Progenitor cell of endocrine pancreas (in vitro differentiated cells): ENCODE measurements at regions not wholly inside any gene's neighbourhood (a gene's known extent, or its start where the extent isn't known, plus 50 kb on each side); places are given as distances from the start of the nearest gene placed in this dataset.

Experiments
- DNase-seq: peaks from one replicate; pipeline ENCODE4 v3.0.0; 2021; ENCODE audit warnings: low spot score; ENCODE audit not compliant: unreplicated experiment
- H3K27ac Mint-ChIP-seq: 2 replicates; pipeline ENCODE4 v1.8.0; 2021; ENCODE audit warnings: mild to moderate bottlenecking, moderate library complexity, mixed read lengths
- H3K27me3 Mint-ChIP-seq: 2 replicates; pipeline ENCODE4 v1.8.0; 2021; ENCODE audit warnings: mixed read lengths
- H3K36me3 Mint-ChIP-seq: 2 replicates; pipeline ENCODE4 v1.8.0; 2022; ENCODE audit warnings: mixed read lengths; ENCODE audit not compliant: insufficient read depth
- H3K4me1 Mint-ChIP-seq: 2 replicates; pipeline ENCODE4 v1.8.0; 2021; ENCODE audit warnings: low read depth, mixed read lengths
- H3K4me3 Mint-ChIP-seq: 2 replicates; pipeline ENCODE4 v1.8.0; 2021; ENCODE audit warnings: low read depth, mild to moderate bottlenecking, moderate library complexity, mixed read lengths
- H3K9me3 Mint-ChIP-seq: 2 replicates; pipeline ENCODE4 v1.8.0; 2021; ENCODE audit warnings: low read depth, mixed read lengths
- TF ChIP-seq, protein P1 (sequence below): fragments of 200-600 bp; sonication (generic); IDR thresholded peaks from one replicate; pipeline ENCODE4 v1.5.0; 2021; ENCODE audit warnings: antibody characterized with exemption, mild to moderate bottlenecking; ENCODE audit not compliant: unreplicated experiment

DNA sequence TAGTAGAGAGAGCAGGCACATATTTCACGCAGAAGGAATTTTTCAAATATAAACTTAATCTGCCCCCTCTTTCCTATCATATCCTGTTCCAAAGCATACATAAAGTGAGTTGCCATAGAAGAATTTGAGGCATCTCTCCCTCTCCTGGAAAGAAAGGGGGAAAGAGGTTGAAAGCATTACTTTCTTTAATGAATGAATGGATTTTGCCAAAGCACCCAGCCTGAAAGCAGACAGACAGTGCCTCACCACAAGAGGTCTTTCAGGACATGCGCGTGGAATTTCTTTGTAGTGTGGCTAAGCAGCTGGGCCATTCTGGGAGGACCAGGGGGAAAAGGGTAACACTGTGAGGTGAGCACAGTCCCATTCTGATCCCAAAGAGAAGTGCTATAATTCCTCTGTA lies 651.4 kb downstream of the IQCM start:
- no peak for DNase-seq
- no peak overlapping the region for H3K27ac Mint-ChIP-seq
- H3K27me3 Mint-ChIP-seq, result no peaks in the 10 kb centered on the region
- no peaks in the 10 kb centered on the region for H3K4me1 Mint-ChIP-seq
- no peaks in the 10 kb centered on the region for H3K36me3 Mint-ChIP-seq
- TF ChIP-seq, protein P1, sequence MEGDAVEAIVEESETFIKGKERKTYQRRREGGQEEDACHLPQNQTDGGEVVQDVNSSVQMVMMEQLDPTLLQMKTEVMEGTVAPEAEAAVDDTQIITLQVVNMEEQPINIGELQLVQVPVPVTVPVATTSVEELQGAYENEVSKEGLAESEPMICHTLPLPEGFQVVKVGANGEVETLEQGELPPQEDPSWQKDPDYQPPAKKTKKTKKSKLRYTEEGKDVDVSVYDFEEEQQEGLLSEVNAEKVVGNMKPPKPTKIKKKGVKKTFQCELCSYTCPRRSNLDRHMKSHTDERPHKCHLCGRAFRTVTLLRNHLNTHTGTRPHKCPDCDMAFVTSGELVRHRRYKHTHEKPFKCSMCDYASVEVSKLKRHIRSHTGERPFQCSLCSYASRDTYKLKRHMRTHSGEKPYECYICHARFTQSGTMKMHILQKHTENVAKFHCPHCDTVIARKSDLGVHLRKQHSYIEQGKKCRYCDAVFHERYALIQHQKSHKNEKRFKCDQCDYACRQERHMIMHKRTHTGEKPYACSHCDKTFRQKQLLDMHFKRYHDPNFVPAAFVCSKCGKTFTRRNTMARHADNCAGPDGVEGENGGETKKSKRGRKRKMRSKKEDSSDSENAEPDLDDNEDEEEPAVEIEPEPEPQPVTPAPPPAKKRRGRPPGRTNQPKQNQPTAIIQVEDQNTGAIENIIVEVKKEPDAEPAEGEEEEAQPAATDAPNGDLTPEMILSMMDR, result no peak
- no peak overlapping the region for H3K4me3 Mint-ChIP-seq
- no peaks in the 10 kb centered on the region for H3K9me3 Mint-ChIP-seq

DNA sequence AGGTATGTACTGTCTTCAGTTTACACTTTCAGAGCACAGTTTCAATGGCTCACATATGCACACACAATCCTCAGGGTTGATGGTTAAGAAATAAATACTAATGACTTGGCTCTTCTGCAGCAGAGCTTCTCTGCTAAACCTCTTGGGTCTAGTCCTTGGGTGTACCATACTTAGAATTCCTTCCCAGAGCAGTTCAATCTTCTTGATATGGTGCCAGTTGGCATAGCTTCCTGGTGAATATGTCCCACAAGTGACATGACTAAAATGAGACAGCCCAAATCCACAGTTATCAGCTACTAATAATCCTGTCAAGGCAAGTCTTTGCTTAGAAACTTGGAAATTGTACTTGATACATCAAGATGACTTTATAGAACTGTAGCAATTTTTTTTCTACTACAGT lies 654.4 kb downstream of the IQCM start:
- TF ChIP-seq, protein P1, result no peak
- H3K27me3 Mint-ChIP-seq, result no peaks in the 10 kb centered on the region
- no peaks in the 10 kb centered on the region for H3K9me3 Mint-ChIP-seq
- no peak for DNase-seq
- no peaks in the 10 kb centered on the region for H3K4me1 Mint-ChIP-seq
- no peak overlapping the region for H3K4me3 Mint-ChIP-seq
- H3K27ac Mint-ChIP-seq, result no peak overlapping the region
- H3K36me3 Mint-ChIP-seq, result no peaks in the 10 kb centered on the region

DNA sequence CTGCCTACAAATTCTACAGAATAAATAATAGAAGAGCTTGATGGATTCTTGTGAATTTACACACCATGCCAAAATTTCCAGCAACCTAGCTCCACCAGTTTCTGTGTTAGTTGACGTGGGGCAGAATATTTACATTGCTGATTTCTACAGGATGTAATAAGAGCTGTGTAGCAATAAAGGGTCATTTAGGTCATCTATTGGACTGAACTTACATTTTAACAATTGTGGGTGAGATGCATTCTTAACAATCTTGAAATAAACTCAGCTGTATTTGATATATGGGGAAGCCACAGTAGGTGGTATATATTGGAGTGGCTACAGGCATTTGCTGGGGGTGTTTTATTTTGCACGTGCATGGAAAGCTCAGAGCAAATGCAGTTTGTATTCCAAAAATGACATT lies 655.3 kb downstream of the IQCM start:
- Mint-ChIP-seq H3K27me3 (no peaks in the 10 kb centered on the region), H3K27ac (no peak overlapping the region), H3K4me1 (no peaks in the 10 kb centered on the region), H3K9me3 (no peaks in the 10 kb centered on the region), H3K4me3 (no peak overlapping the region), H3K36me3 (no peaks in the 10 kb centered on the region)
- no peak for DNase-seq
- TF ChIP-seq, protein P1, result no peak

DNA sequence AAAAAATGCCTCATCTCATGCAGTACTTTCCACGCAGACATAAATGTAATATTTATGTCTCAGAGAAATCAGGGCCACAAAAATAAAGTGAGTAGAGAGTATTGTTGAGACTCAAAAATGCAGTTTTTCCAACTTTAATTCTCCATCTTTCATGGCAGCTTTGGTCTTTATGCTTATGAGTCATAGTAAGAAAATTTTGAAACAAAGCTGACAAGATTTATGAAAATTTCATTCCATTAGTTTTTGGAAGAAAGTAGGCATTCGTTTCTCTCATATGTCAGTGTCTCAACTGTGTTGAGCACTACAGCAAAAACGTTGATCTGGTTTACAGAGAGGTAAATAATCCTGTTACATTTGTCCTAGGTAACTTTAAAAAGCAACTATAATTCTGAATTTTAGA lies 656.8 kb downstream of the IQCM start:
- H3K27me3 Mint-ChIP-seq, result no peaks in the 10 kb centered on the region
- TF ChIP-seq, protein P1, result no peak
- H3K36me3 Mint-ChIP-seq, result no peaks in the 10 kb centered on the region
- no peak for DNase-seq
- H3K4me3 Mint-ChIP-seq, result no peak overlapping the region
- H3K9me3 Mint-ChIP-seq, result no peaks in the 10 kb centered on the region
- no peak overlapping the region for H3K27ac Mint-ChIP-seq
- no peaks in the 10 kb centered on the region for H3K4me1 Mint-ChIP-seq

DNA sequence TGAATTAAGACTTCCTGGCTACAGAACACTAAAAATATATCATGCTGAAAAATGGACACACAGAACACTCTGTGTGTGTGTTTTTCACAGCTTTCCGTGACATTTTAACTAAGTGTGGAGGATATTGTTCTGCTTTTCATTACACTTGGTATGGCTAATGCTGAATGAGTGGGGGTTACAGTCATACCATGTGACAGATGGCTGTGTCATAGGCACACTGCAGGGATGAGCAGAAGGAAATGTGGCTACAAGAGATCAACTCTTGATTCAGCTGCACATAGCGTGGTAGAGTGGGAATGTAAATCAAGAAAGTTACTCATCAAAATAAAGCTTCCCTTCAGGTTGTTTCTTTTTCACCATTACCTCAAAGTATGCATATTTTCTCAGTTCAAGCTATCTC lies 669.8 kb downstream of the IQCM start:
- no peaks in the 10 kb centered on the region for H3K36me3 Mint-ChIP-seq
- H3K9me3 Mint-ChIP-seq, result no peaks in the 10 kb centered on the region
- DNase-seq, result no peak
- H3K4me1 Mint-ChIP-seq, result peaks cover 9% of the 10 kb centered on the region
- H3K27me3 Mint-ChIP-seq, result peaks cover 9% of the 10 kb centered on the region
- TF ChIP-seq, protein P1, result no peak
- no peak overlapping the region for H3K4me3 Mint-ChIP-seq
- H3K27ac Mint-ChIP-seq, result no peak overlapping the region
